Activated naive CD4-positive, alpha-beta T cell treated with anti-CD3 and anti-CD28 coated beads, Interleukin-2, amount 50 U/mL, for 72 hours (primary cell): ENCODE measurements at regions not wholly inside any gene's neighbourhood (a gene's known extent, or its start where the extent isn't known, plus 50 kb on each side); places are given as distances from the start of the nearest gene placed in this dataset.

Experiments used
- ATAC-seq, 2 donors: fragments of 150-1000 bp; cut with Tn5 transposase; 2 replicates each; pipeline ENCODE4 v1.10.0; 2021; ENCODE audit warnings: mild to moderate bottlenecking in 2 of 2, moderate library complexity in 2 of 2
- DNase-seq, 2 donors: peaks; one replicate each; pipeline ENCODE4 v3.0.0; 2021 to 2022; ENCODE audit warnings: low spot score in 2 of 2
- H3K27ac Mint-ChIP-seq, 2 donors: one replicate each; pipeline ENCODE4 v1.8.0; 2022; ENCODE audit warnings: mild to moderate bottlenecking in 2 of 2, mixed read lengths in 2 of 2
- H3K36me3 Mint-ChIP-seq, 2 donors: one replicate each; pipeline ENCODE4 v1.8.0; 2022; ENCODE audit warnings: mixed read lengths in 2 of 2
- H3K9me3 Mint-ChIP-seq, 2 donors: one replicate each; pipeline ENCODE4 v1.8.0; 2022; ENCODE audit warnings: mixed read lengths in 2 of 2

DNA sequence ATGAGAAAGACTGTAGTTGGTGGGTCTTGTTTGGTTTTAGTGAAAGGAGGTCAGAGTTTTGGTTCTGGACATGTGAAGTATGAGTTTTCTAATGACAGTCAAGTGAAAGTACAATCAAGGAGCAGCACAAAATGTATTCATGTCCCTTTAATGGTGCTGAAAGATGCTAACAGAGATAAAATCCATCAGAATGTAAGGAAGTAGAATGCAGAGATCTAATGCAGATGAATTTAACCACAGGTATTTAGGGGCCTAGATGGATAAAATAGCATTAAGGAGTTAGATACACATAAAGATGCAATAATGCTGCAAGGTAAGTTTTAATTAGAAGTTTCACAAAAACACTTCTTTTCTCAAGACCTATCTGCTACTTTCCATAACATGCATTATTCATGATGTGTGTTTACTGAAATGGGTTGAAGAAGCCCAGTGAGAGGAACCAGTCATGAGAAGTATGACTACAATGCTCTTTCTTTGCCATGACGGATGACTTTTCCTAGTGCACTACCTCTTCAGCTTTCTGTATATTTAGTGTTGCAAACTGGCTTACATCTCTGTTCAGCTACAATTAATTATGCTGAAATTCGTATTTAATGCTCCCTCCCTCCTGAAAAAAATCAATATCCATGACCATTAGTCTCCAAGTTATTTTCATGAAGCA is 222.9 kb upstream of the HTR2A start:
- ATAC-seq = no peak
- DNase-seq = no peak
- H3K9me3 Mint-ChIP-seq = peaks cover 0 to 4% of the 10 kb centered on the region in 2 donors
- no peaks in the 10 kb centered on the region for H3K36me3 Mint-ChIP-seq
- no peak overlapping the region for H3K27ac Mint-ChIP-seq

DNA sequence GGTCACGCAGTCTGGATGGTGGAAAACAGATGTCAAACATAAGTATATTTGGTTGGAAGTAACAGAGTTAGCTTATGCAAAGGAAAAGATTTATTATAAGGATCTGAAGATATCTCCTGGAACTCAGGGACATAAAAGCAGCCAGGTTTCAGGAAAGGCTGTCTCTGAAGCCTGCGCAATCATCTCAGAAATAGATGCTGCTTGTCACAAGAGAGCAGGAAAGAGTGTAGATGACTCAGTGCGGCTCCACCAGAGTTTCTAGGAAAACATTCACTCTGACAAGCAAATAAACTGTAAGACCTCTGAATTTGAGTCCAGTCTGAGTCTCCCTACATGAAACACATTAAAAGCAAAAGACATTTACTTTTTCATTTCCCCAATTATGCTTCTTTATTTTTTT is 220.4 kb upstream of the HTR2A start:
- H3K27ac Mint-ChIP-seq = no peak overlapping the region
- DNase-seq (no peak), ATAC-seq (no peak)
- no peaks in the 10 kb centered on the region for H3K9me3 Mint-ChIP-seq
- H3K36me3 Mint-ChIP-seq = no peaks in the 10 kb centered on the region

DNA sequence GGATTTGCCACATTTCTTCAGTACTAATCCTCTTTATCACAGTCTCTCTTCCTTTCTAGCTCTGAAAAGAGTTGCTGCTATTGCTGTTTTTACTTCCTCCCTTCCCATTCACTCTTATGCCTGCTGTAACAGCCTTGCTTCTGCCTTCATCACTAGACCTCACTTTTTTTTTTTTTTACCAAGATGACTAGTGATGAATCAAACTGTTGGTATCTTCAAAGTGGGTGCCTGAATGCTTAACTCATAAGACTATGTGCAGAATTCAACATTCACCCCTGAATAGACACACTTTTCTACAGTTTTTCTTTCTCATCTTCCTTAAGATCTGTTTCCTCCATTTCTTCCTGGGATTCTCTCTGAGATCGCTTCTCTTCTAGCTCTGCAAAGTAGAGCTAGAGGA is 217.2 kb upstream of the HTR2A start:
- no peaks in the 10 kb centered on the region for H3K9me3 Mint-ChIP-seq
- H3K27ac Mint-ChIP-seq = no peak overlapping the region
- peak in 1 of 2 donors; percentile 57 for ATAC-seq
- H3K36me3 Mint-ChIP-seq = no peaks in the 10 kb centered on the region
- DNase-seq = no peak

GRCh38 chr13:47112903-47113299 is 216.0 kb upstream of the HTR2A start:
- H3K27ac Mint-ChIP-seq = no peak overlapping the region
- no peak for DNase-seq
- H3K36me3 Mint-ChIP-seq = no peaks in the 10 kb centered on the region
- no peak for ATAC-seq
- no peaks in the 10 kb centered on the region for H3K9me3 Mint-ChIP-seq

DNA sequence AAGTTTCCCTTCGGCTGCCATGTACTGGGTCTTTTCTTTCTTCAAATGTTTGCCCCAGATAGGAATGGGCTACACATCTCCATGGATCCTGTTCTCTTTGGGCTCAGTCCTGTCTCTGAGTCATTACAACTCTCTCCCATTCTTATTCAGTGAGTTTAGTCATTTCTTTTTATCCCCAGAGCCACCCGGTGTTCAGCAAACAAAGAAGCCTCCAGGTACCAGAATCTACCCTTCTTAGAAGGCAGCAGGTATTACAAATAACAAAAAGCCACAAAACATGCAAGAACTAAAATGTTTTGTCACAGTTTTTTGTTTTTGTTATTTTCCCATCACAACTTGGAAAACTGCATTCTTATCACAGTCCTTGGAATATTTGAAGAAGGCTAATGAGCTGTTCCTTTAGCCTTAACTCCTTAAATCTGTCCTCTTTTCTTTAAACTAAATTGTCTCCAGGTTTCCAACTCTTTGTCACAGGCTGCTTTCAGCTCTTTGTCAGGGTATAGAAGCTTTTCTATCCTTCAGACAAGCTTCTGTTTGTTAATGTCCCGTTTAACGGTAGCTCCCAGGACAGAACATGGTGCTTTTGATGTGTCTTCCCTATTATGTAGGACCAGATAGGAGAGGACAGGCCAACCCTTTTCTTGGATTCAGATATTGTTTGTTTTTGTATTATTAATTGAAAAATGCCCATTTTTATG is 215.5 kb upstream of the HTR2A start:
- DNase-seq (no peak), ATAC-seq (peak in 1 of 2 donors; percentile 66)
- Mint-ChIP-seq H3K9me3 (no peaks in the 10 kb centered on the region), H3K36me3 (no peaks in the 10 kb centered on the region), H3K27ac (no peak overlapping the region)

DNA sequence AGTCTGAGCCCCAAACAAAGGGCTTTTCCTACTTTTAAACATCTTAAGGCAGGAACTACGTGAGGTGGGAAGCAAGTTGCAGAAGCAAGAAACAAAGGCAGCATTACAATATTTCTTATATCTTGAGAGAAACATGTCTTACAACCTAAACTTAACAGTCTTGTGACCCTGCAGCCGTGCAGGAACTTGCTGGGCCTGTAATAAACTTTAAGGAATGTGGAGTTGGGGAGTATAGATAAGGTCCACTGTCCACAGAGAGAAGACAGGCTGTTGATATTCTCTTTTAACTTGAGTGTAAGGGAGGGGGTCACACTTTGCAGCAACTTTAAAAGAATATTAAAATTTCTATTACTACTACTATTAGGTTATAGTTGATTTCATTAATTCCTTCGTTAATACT is 214.6 kb upstream of the HTR2A start:
- ATAC-seq = no peak
- H3K9me3 Mint-ChIP-seq = no peaks in the 10 kb centered on the region
- no peak overlapping the region for H3K27ac Mint-ChIP-seq

GRCh38 chr13:47110833-47111240 is 214.0 kb upstream of the HTR2A start:
- no peak for ATAC-seq
- Mint-ChIP-seq H3K9me3 (no peaks in the 10 kb centered on the region), H3K27ac (no peak overlapping the region), H3K36me3 (no peaks in the 10 kb centered on the region)
- no peak for DNase-seq

More for the DNA sequence above, 214.6 kb upstream of the HTR2A start:
- no peaks in the 10 kb centered on the region for H3K36me3 Mint-ChIP-seq
- DNase-seq = no peak

DNA sequence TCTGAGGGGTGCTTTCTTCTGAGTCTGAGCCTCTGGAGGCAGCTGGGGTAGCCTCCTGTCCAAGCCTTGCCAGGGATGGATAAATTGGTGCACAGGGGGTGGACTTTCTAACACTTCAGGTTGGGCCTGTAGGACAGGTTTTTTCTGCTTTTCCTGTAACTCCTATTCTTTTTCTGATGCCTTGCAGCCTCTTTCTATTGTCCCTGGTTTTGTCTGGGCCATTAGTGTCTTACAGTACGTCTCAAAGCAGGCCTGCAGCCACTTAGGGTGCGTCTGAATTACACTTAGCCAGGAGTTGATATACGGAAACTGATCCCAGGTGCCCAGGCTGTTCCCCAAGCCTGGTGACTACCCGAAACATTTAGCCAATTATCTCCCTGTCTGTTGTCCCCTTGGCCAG is 213.3 kb upstream of the HTR2A start:
- Mint-ChIP-seq H3K27ac (no peak overlapping the region), H3K9me3 (no peaks in the 10 kb centered on the region), H3K36me3 (no peaks in the 10 kb centered on the region)
- DNase-seq (no peak), ATAC-seq (no peak)

- ATAC-seq (peak in 1 of 2 donors; percentile 41), DNase-seq (no peak)
- H3K27ac Mint-ChIP-seq = no peak overlapping the region
- H3K36me3 Mint-ChIP-seq = no peaks in the 10 kb centered on the region
- H3K9me3 Mint-ChIP-seq = no peaks in the 10 kb centered on the region
These were observed 212.2 kb upstream of the HTR2A start for GRCh38 chr13:47109028-47109427.

GRCh38 chr13:47100214-47100853 is 203.5 kb upstream of the HTR2A start:
- H3K27ac Mint-ChIP-seq = no peak overlapping the region
- no peak for ATAC-seq
- no peak for DNase-seq
- H3K36me3 Mint-ChIP-seq = no peaks in the 10 kb centered on the region
- H3K9me3 Mint-ChIP-seq = peaks cover 3 to 8% of the 10 kb centered on the region in 2 donors

DNA sequence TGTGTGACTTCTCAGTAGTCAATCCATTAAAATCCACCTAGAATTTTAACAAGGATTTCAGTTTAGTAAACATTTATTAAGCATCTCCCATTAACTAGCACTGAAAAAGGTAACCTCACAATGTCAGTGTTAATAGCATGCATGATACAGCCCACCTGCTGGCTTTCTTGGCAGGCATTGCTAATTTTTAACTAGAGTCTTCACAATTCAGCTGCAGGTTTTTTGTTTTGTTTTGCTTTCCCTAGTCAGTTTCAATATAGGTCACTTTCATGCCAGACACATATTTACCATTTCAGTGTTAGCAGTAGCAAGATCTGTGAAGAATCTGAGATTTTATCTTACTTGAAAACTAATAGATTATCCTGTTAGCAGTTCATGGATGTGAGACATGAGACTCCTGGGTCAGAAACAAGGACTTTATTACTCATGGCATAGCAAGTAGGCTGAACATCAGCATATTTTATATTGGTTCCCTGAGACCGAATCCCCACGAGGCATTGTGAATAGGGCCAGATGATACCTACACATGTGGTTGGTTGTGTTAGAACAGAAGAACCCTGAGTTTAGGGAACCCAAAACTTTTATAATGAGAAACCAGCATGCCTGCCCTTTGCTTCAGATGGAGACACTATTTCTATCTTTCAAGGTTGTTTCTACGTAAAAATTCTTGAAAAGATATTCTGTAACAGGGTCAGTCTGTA is 198.0 kb upstream of the HTR2A start:
- H3K27ac Mint-ChIP-seq = no peak overlapping the region
- no peak for DNase-seq
- ATAC-seq = no peak
- H3K9me3 Mint-ChIP-seq = peaks cover 3% of the 10 kb centered on the region in 2 donors
- no peaks in the 10 kb centered on the region for H3K36me3 Mint-ChIP-seq

DNA sequence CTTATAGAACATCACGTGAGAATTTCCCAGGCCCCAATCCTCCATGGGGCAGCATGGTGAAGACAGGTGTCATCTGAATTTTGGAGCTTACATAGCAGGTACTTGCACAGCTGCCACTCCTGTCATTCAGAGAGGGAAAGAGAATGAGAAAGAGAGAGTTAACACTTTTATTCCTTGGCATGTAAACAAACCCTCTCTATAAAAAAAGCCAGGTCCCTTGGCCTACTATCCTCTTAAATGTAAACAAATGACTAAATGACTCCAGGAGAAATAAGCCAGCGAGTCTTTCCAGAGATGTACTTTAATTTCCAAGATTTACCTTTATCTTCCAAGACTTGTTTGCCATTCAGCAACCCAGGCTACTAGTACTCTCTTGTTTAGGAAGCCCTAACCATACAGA is 195.3 kb upstream of the HTR2A start:
- Mint-ChIP-seq H3K9me3 (peaks cover 3% of the 10 kb centered on the region in 2 donors), H3K27ac (no peak overlapping the region), H3K36me3 (no peaks in the 10 kb centered on the region)
- ATAC-seq (no peak), DNase-seq (no peak)

GRCh38 chr13:47087841-47088240 is 191.0 kb upstream of the HTR2A start:
- H3K36me3 Mint-ChIP-seq = no peaks in the 10 kb centered on the region
- no peaks in the 10 kb centered on the region for H3K9me3 Mint-ChIP-seq
- no peak for DNase-seq
- no peak overlapping the region for H3K27ac Mint-ChIP-seq
- no peak for ATAC-seq

GRCh38 chr13:47087241-47087640 is 190.4 kb upstream of the HTR2A start:
- ATAC-seq (no peak), DNase-seq (no peak)
- H3K36me3 Mint-ChIP-seq = no peaks in the 10 kb centered on the region
- no peak overlapping the region for H3K27ac Mint-ChIP-seq
- H3K9me3 Mint-ChIP-seq = no peaks in the 10 kb centered on the region

GRCh38 chr13:47085346-47085745 is 188.5 kb upstream of the HTR2A start:
- no peaks in the 10 kb centered on the region for H3K36me3 Mint-ChIP-seq
- ATAC-seq (no peak), DNase-seq (no peak)
- no peak overlapping the region for H3K27ac Mint-ChIP-seq
- no peaks in the 10 kb centered on the region for H3K9me3 Mint-ChIP-seq

DNA sequence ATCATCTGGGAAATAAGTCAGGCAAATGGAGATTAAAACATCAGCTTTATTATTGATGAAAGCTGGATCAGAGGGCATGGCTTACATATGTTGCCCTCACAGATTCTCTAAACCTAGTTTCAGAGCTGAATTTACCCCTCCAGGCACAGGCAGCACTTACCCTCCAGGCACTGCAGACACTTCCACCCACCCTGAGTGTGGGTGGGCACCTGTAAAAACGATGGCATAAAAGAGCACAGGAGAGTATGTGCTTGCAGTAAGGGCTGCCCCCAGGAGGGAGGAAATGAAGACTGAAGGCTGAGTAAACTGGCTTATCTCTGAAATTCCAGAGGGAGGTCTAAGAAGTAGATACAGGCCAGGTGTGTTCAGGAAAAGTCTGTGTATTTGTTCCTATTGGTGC is 185.0 kb upstream of the HTR2A start:
- ATAC-seq (no peak), DNase-seq (no peak)
- H3K27ac Mint-ChIP-seq = no peak overlapping the region
- peaks cover 4 to 6% of the 10 kb centered on the region in 2 donors for H3K9me3 Mint-ChIP-seq
- H3K36me3 Mint-ChIP-seq = no peaks in the 10 kb centered on the region

GRCh38 chr13:47081246-47081645 is 184.4 kb upstream of the HTR2A start:
- H3K36me3 Mint-ChIP-seq = no peaks in the 10 kb centered on the region
- H3K9me3 Mint-ChIP-seq = peaks cover 4 to 6% of the 10 kb centered on the region in 2 donors
- no peak for ATAC-seq
- DNase-seq = no peak
- H3K27ac Mint-ChIP-seq = no peak overlapping the region
